ENCODE measurements at regions not wholly inside any gene's neighbourhood (a gene's known extent, or its start where the extent isn't known, plus 50 kb on each side); places are given as distances from the start of the nearest gene placed in this dataset.

DNA sequence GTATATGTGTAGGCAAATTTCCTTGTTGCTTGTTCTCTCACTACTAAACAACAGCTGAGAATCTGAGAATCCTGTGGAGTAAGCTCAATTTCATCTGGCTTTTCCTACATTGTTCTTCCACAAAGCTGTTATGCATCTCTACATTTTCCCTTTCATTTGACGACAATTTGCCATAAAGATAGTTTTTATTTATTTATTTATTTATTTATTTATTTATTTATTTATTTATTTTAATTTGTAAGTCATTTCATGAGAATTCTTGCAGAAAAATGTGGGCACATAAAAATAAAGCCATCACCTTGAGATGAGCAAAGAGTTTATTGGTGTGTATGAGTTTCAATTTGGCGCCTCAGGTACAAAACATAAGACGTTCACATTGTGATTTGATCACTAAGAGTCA, 545.9 kb upstream of the SEL1L start:
- in situ Hi-C loops (cut with MboI; ENCODE audit: low pct_unique_long_range_greater_than_20kb, low sequenced_read_pairs, unreplicated experiment), result no loop called here
- DNase-seq (ENCODE audit: low spot score), result no peak
- TF ChIP-seq, protein P1, sequence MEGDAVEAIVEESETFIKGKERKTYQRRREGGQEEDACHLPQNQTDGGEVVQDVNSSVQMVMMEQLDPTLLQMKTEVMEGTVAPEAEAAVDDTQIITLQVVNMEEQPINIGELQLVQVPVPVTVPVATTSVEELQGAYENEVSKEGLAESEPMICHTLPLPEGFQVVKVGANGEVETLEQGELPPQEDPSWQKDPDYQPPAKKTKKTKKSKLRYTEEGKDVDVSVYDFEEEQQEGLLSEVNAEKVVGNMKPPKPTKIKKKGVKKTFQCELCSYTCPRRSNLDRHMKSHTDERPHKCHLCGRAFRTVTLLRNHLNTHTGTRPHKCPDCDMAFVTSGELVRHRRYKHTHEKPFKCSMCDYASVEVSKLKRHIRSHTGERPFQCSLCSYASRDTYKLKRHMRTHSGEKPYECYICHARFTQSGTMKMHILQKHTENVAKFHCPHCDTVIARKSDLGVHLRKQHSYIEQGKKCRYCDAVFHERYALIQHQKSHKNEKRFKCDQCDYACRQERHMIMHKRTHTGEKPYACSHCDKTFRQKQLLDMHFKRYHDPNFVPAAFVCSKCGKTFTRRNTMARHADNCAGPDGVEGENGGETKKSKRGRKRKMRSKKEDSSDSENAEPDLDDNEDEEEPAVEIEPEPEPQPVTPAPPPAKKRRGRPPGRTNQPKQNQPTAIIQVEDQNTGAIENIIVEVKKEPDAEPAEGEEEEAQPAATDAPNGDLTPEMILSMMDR (IDR thresholded peaks at IDR 0.05; ENCODE audit: extremely low read depth, insufficient read depth, missing control alignments), result no peak

DNA sequence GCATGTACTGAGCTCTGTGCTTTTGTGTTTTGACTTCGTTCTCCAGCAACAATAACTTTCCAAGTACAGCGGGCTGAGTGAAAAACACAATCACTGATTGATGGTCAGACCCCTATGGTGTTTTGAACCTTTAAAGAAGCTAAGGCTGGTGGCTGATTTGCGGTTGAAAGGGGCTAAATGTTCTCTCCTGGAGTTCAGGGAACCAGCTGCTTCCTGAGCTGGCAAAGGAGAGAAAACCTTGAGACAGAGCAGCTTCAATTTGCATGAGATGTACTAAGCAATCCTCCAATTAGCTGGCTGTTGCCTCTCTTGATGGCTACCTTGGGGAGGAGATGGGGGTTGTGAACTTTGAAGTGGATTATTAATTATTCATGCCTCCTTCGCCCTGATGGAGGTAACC, 546.7 kb upstream of the SEL1L start:
- DNase-seq (ENCODE audit: low spot score), result no peak
- in situ Hi-C loops (cut with MboI; ENCODE audit: low pct_unique_long_range_greater_than_20kb, low sequenced_read_pairs, unreplicated experiment), result no loop called here
- TF ChIP-seq, protein P1 (IDR thresholded peaks at IDR 0.05; ENCODE audit: extremely low read depth, insufficient read depth, missing control alignments), result no peak

DNA sequence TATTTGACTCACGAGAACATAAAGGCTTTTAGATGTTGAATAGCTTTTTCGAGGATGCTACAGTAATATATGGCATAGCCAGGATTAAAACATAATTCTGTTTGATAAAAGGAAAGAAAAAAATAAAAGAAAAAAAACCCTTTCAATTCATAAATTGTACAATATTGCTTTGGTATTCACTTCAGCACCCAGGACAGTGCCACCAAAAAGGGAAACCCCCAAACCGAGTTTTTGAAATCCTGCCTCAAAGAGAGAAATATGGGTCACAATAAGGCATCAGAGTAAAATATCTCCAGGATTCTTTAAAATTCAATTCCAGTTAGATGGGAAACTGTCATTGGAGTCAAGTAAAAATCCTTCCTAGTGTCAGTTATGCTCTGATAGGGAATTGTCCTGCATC, 551.2 kb upstream of the SEL1L start:
- TF ChIP-seq, protein P1 (IDR thresholded peaks at IDR 0.05; ENCODE audit: extremely low read depth, insufficient read depth, missing control alignments), result no peak
- no peak for DNase-seq (ENCODE audit: low spot score)

DNA sequence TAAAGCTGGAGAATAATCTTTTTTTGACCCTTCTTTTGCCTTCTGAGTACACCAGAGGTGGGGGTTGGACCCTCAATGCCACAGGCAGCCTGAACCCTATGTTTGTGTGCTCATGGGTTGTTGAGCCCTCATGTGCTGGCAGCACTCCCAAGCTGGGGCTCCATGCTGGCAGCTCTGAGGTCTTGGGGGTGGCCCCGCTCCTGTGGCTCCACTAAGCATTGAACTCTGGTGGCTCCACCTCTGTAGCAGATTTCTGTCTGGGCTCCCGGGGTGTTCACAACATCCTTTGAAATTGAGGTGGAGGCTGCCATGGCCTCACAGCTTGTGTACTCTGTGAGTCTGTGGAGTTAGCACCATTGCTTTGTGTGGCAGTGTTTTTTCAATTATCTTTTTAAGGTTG, 557.4 kb upstream of the SEL1L start:
- in situ Hi-C loops (cut with MboI; ENCODE audit: low pct_unique_long_range_greater_than_20kb, low sequenced_read_pairs, unreplicated experiment), result no loop called here
- TF ChIP-seq, protein P1 (IDR thresholded peaks at IDR 0.05; ENCODE audit: extremely low read depth, insufficient read depth, missing control alignments), result no peak
- no peak for DNase-seq (ENCODE audit: low spot score)

More for the DNA sequence above, 551.2 kb upstream of the SEL1L start:
- in situ Hi-C loops (cut with MboI; ENCODE audit: low pct_unique_long_range_greater_than_20kb, low sequenced_read_pairs, unreplicated experiment), result no loop called here

DNA sequence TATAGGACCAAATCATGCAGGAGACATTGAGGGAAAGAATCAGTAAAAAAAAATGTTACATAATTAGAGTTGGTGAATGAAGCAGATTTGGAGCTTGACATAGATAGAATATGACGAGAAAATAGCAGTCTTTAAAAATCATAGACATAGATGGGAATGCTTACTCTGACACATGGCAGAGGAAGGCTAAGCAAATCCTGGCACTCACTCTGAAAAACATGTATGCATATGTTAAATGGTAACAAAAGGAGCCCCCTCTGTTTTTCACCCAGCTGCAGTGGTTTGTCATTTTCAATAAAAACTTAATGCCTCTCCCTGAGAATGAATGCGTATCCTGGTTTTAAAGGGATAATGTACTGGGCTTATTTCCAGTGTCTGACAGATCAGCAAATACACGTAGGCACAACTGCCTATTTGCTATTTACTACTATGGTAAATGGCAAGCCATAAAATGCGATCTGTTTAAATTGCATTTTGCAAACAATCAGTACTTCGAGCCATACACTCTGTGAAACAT, 561.2 kb upstream of the SEL1L start:
- in situ Hi-C loops (cut with MboI; ENCODE audit: low pct_unique_long_range_greater_than_20kb, low sequenced_read_pairs, unreplicated experiment), result no loop called here
- DNase-seq (ENCODE audit: low spot score), result no peak
- TF ChIP-seq, protein P1 (IDR thresholded peaks at IDR 0.05; ENCODE audit: extremely low read depth, insufficient read depth, missing control alignments), result no peak

DNA sequence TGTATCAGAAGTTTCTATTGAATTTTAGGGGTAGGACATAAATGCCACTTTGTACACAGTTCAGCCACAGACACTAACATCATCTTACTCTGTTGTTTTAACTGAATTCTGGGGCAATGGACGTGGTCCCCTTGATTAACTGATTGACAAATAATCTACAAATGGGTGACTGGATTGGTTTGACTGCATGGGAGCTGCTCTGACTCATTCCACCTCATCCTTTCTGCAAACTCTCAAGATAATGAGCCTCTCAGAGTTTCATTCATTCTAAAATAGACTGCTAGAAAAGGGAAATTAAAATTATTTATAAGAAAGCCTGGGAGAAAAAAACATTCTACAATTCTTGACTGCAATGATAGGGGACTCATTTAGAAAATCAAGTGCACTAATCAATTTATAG, 570.4 kb upstream of the SEL1L start:
- TF ChIP-seq, protein P1 (IDR thresholded peaks at IDR 0.05; ENCODE audit: extremely low read depth, insufficient read depth, missing control alignments), result no peak
- no peak for DNase-seq (ENCODE audit: low spot score)
- in situ Hi-C loops (cut with MboI; ENCODE audit: low pct_unique_long_range_greater_than_20kb, low sequenced_read_pairs, unreplicated experiment), result no loop called here
